ENCODE measurements at regions not wholly inside any gene's neighbourhood (a gene's known extent, or its start where the extent isn't known, plus 50 kb on each side); places are given as distances from the start of the nearest gene placed in this dataset.

- POLR2A ChIA-PET, result no interaction called here
- Mint-ChIP-seq H3K36me3 (ENCODE audit: low read depth) (no peaks in the 10 kb centered on the region), H3K27ac (no peak overlapping the region), H3K4me1 (no peaks in the 10 kb centered on the region), H3K27me3 (peaks cover 15% of the 10 kb centered on the region), H3K4me3 (no peak overlapping the region), H3K9me3 (no peaks in the 10 kb centered on the region)
- CTCF ChIA-PET, result no interaction called here
- ATAC-seq (ENCODE audit: low read depth) (no peak), DNase-seq (no peak)
- no peak for TF ChIP-seq CTCF (IDR thresholded peaks at IDR 0.05)
- intact Hi-C loops (cut with micrococcal nuclease), result no loop called here
Measured at GRCh38 chr6:148226284-148226683, 116.4 kb upstream of the SASH1 start.

- no peak for ATAC-seq (ENCODE audit: low read depth)
- no peaks in the 10 kb centered on the region for H3K36me3 Mint-ChIP-seq (ENCODE audit: low read depth)
- POLR2A ChIA-PET, result no interaction called here
Measured at GRCh38 chr6:148231572-148231971, 111.1 kb upstream of the SASH1 start.

GRCh38 chr6:148235446-148235845 lies 107.2 kb upstream of the SASH1 start:
- H3K4me1 Mint-ChIP-seq, result no peaks in the 10 kb centered on the region
- ChIA-PET POLR2A (no interaction called here), CTCF (no interaction called here)
- intact Hi-C loops (cut with micrococcal nuclease), result no loop called here
- no peak for TF ChIP-seq CTCF (IDR thresholded peaks at IDR 0.05)
- H3K4me3 Mint-ChIP-seq, result no peak overlapping the region
- peaks cover 7% of the 10 kb centered on the region for H3K27me3 Mint-ChIP-seq
- no peak for ATAC-seq (ENCODE audit: low read depth)
- H3K36me3 Mint-ChIP-seq (ENCODE audit: low read depth), result no peaks in the 10 kb centered on the region
- no peaks in the 10 kb centered on the region for H3K9me3 Mint-ChIP-seq
- H3K27ac Mint-ChIP-seq, result no peak overlapping the region
- DNase-seq, result no peak

More at GRCh38 chr6:148231572-148231971, 111.1 kb upstream of the SASH1 start:
- Mint-ChIP-seq H3K27me3 (peaks cover 17% of the 10 kb centered on the region), H3K27ac (no peak overlapping the region), H3K9me3 (no peaks in the 10 kb centered on the region), H3K4me3 (no peak overlapping the region), H3K4me1 (no peaks in the 10 kb centered on the region)
- DNase-seq, result no peak
- TF ChIP-seq CTCF (IDR thresholded peaks at IDR 0.05), result no peak
- CTCF ChIA-PET, result no interaction called here
- intact Hi-C loops (cut with micrococcal nuclease), result no loop called here

GRCh38 chr6:148238713-148239112 lies 103.9 kb upstream of the SASH1 start:
- DNase-seq, result no peak
- intact Hi-C loops (cut with micrococcal nuclease), result no loop called here
- TF ChIP-seq CTCF (IDR thresholded peaks at IDR 0.05), result no peak
- ATAC-seq (ENCODE audit: low read depth), result no peak
- no peak overlapping the region for H3K4me3 Mint-ChIP-seq
- no peaks in the 10 kb centered on the region for H3K36me3 Mint-ChIP-seq (ENCODE audit: low read depth)
- ChIA-PET POLR2A (no interaction called here), CTCF (no interaction called here)
- H3K4me1 Mint-ChIP-seq, result no peaks in the 10 kb centered on the region
- no peaks in the 10 kb centered on the region for H3K9me3 Mint-ChIP-seq
- peaks cover 9% of the 10 kb centered on the region for H3K27me3 Mint-ChIP-seq
- no peak overlapping the region for H3K27ac Mint-ChIP-seq

DNA sequence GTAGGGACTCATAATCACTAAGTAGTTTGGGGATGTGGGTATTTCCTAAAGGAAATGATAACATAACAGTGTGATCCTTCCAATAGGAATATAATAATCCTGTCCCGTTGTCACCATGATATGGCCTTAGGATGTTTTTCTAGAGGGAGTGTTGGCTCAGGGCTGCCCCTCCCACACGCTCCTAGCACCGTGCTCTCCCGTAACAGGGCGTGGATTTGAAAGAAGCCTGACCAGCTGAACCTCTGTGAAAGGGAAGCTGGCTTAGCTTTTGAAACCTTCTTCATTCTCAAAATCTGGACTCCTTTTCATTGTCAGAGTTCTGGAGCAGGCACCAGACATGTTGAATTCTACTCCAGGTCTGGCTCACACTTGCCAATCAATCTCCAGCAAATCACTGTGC lies 103.4 kb upstream of the SASH1 start:
- ChIA-PET CTCF (no interaction called here), POLR2A (no interaction called here)
- H3K4me1 Mint-ChIP-seq, result no peaks in the 10 kb centered on the region
- peaks cover 9% of the 10 kb centered on the region for H3K27me3 Mint-ChIP-seq
- H3K4me3 Mint-ChIP-seq, result no peak overlapping the region
- DNase-seq, result no peak
- H3K36me3 Mint-ChIP-seq (ENCODE audit: low read depth), result no peaks in the 10 kb centered on the region
- intact Hi-C loops (cut with micrococcal nuclease), result no loop called here
- no peak overlapping the region for H3K27ac Mint-ChIP-seq
- no peak for ATAC-seq (ENCODE audit: low read depth)
- TF ChIP-seq CTCF (IDR thresholded peaks at IDR 0.05), result no peak
- H3K9me3 Mint-ChIP-seq, result no peaks in the 10 kb centered on the region
